ENCODE measurements at regions not wholly inside any gene's neighbourhood (a gene's known extent, or its start where the extent isn't known, plus 50 kb on each side); places are given as distances from the start of the nearest gene placed in this dataset.

DNA sequence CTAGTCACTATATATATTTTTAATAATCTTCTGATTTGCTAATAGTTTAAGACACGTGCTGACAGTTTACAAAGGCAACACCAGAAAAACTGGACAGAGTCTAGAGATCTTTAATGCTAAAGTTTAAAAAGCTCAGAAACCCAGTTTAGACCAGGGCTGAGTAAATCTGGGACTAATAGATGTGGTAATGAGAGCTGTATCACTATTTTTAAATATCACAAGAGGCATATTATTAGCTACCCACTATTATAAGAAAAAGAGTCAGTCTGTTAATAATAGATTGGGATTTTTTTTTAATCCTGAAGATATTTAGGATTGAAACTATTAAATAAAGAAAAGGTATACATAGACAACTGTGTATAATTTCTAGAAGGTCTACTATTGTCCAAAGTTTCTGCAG lies 299.9 kb downstream of the ZEB2 start:
- H3K27me3 ChIP-seq, result no peaks in the 10 kb centered on the region
- no peaks in the 10 kb centered on the region for H3K36me3 ChIP-seq
- no peak for TF ChIP-seq EZH2phosphoT487 (IDR thresholded peaks at IDR 0.05)
- no peak for TF ChIP-seq CTCF (IDR thresholded peaks at IDR 0.05)
- no peak for TF ChIP-seq EZH2 (IDR thresholded peaks at IDR 0.05)
- Mint-ChIP-seq H3K36me3 (no peaks in the 10 kb centered on the region), H3K27me3 (ENCODE audit: insufficient read depth, low read depth) (no peaks in the 10 kb centered on the region), H3K27ac (no peak overlapping the region), H3K4me1 (peaks cover 5% of the 10 kb centered on the region), H3K4me3 (no peak overlapping the region), H3K9me3 (no peaks in the 10 kb centered on the region)
- DNase-seq (ENCODE audit: low spot score), result no peak
- H3K4me1 ChIP-seq, result peaks cover under 1% of the 10 kb centered on the region
- no peak overlapping the region for H3K4me3 ChIP-seq
- no peaks in the 10 kb centered on the region for H3K9me3 ChIP-seq (ENCODE audit: low read depth)
- H3K79me2 ChIP-seq (ENCODE audit: low read depth), result no peaks in the 10 kb centered on the region
- no peak overlapping the region for H2AFZ ChIP-seq (replicated peaks)
- no peak overlapping the region for H3K4me2 ChIP-seq
- H4K20me1 ChIP-seq (ENCODE audit: low read depth), result no peaks in the 10 kb centered on the region
- no peak overlapping the region for H3K9ac ChIP-seq
- H3F3A ChIP-seq (ENCODE audit: low read depth), result no peaks in the 10 kb centered on the region
- H3K27ac ChIP-seq, result no peak overlapping the region

- no peak overlapping the region for H3K4me3 Mint-ChIP-seq
- Histone ChIP-seq H3K4me1 (peaks cover 4% of the 10 kb centered on the region), H3K27ac (no peak overlapping the region), H3K79me2 (ENCODE audit: low read depth) (no peaks in the 10 kb centered on the region), H3F3A (ENCODE audit: low read depth) (no peaks in the 10 kb centered on the region), H3K4me3 (no peak overlapping the region), H2AFZ (replicated peaks) (no peak overlapping the region), H3K9ac (no peak overlapping the region), H3K27me3 (no peaks in the 10 kb centered on the region), H4K20me1 (ENCODE audit: low read depth) (no peaks in the 10 kb centered on the region), H3K9me3 (ENCODE audit: low read depth) (no peaks in the 10 kb centered on the region), H3K36me3 (no peaks in the 10 kb centered on the region), H3K4me2 (no peak overlapping the region)
- no peak overlapping the region for H3K27ac Mint-ChIP-seq
- H3K27me3 Mint-ChIP-seq (ENCODE audit: insufficient read depth, low read depth), result no peaks in the 10 kb centered on the region
- H3K4me1 Mint-ChIP-seq, result peaks cover 5% of the 10 kb centered on the region
- H3K9me3 Mint-ChIP-seq, result no peaks in the 10 kb centered on the region
- no peaks in the 10 kb centered on the region for H3K36me3 Mint-ChIP-seq
- TF ChIP-seq CTCF (IDR thresholded peaks at IDR 0.05), result no peak
- no peak for TF ChIP-seq EZH2phosphoT487 (IDR thresholded peaks at IDR 0.05)
- TF ChIP-seq EZH2 (IDR thresholded peaks at IDR 0.05), result no peak
- no peak for DNase-seq (ENCODE audit: low spot score)
These were observed 301.9 kb downstream of the ZEB2 start for GRCh38 chr2:144217853-144218633.

- no peaks in the 10 kb centered on the region for H3K27me3 Mint-ChIP-seq (ENCODE audit: insufficient read depth, low read depth)
- no peaks in the 10 kb centered on the region for H3K27me3 ChIP-seq
- peaks cover 5% of the 10 kb centered on the region for H3K4me1 Mint-ChIP-seq
- H3K4me1 ChIP-seq, result peaks cover 4% of the 10 kb centered on the region
- no peak overlapping the region for H3K27ac ChIP-seq
- H3F3A ChIP-seq (ENCODE audit: low read depth), result no peaks in the 10 kb centered on the region
- H3K4me3 Mint-ChIP-seq, result no peak overlapping the region
- H4K20me1 ChIP-seq (ENCODE audit: low read depth), result no peaks in the 10 kb centered on the region
- no peak overlapping the region for H2AFZ ChIP-seq (replicated peaks)
- no peak overlapping the region for H3K4me3 ChIP-seq
- H3K27ac Mint-ChIP-seq, result no peak overlapping the region
- H3K9me3 ChIP-seq (ENCODE audit: low read depth), result no peaks in the 10 kb centered on the region
- DNase-seq (ENCODE audit: low spot score), result no peak
- H3K36me3 Mint-ChIP-seq, result peaks cover under 1% of the 10 kb centered on the region
- TF ChIP-seq EZH2 (IDR thresholded peaks at IDR 0.05) (no peak), EZH2phosphoT487 (IDR thresholded peaks at IDR 0.05) (no peak), CTCF (IDR thresholded peaks at IDR 0.05) (no peak)
- no peaks in the 10 kb centered on the region for H3K79me2 ChIP-seq (ENCODE audit: low read depth)
- H3K9ac ChIP-seq, result no peak overlapping the region
- H3K4me2 ChIP-seq, result no peak overlapping the region
- no peaks in the 10 kb centered on the region for H3K9me3 Mint-ChIP-seq
- no peaks in the 10 kb centered on the region for H3K36me3 ChIP-seq
These were observed 303.9 kb downstream of the ZEB2 start for GRCh38 chr2:144215701-144216675.

Measured in neural progenitor cell (in vitro differentiated cells).